DOHH2 (cell line): ENCODE measurements at regions not wholly inside any gene's neighbourhood (a gene's known extent, or its start where the extent isn't known, plus 50 kb on each side); places are given as distances from the start of the nearest gene placed in this dataset.

ENCODE experiments used
- EZH2phosphoT487 ChIP-seq: fragments of 200-600 bp; sonication (generic); IDR thresholded peaks from 2 replicates; pipeline ENCODE4 v1.6.1; 2017; ENCODE audit warnings: borderline replicate concordance, mild to moderate bottlenecking, antibody characterized with exemption, low read length, moderate library complexity, mixed read lengths
- TF ChIP-seq, protein P1 (sequence below): fragments of 200-600 bp; sonication (generic); IDR thresholded peaks from one replicate; pipeline ENCODE4 v1.5.1; 2014; ENCODE audit warnings: antibody characterized with exemption, mild to moderate bottlenecking, low read depth, low read length; ENCODE audit not compliant: poor library complexity, severe bottlenecking

DNA sequence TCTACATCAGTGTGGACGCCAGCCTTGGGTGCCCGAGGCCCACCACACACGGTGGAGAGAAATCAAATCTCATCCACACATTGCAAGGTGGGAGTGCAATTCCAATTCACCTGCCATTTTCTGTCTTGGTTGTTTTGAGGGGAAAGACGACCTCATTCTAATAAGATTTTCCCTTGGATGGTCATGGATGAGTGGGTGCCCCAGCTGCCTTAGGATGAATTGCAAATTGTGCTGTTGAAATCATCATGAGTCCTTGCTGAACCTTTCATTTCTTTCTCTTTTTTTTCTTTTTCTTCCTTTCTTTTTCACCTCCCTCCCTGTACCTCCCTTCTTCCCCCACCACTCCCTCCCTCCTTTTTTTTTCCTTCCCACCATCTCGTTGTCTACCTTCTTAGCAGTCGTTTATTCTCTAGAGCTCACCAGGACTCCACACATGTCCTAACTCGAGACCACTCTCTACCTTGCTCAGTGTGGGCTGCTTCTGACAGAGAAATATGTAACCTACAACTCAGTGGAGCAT lies 266.9 kb upstream of the NFE2L3 start:
- TF ChIP-seq, protein P1, sequence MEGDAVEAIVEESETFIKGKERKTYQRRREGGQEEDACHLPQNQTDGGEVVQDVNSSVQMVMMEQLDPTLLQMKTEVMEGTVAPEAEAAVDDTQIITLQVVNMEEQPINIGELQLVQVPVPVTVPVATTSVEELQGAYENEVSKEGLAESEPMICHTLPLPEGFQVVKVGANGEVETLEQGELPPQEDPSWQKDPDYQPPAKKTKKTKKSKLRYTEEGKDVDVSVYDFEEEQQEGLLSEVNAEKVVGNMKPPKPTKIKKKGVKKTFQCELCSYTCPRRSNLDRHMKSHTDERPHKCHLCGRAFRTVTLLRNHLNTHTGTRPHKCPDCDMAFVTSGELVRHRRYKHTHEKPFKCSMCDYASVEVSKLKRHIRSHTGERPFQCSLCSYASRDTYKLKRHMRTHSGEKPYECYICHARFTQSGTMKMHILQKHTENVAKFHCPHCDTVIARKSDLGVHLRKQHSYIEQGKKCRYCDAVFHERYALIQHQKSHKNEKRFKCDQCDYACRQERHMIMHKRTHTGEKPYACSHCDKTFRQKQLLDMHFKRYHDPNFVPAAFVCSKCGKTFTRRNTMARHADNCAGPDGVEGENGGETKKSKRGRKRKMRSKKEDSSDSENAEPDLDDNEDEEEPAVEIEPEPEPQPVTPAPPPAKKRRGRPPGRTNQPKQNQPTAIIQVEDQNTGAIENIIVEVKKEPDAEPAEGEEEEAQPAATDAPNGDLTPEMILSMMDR: no peak
- TF ChIP-seq EZH2phosphoT487: no peak
